Uterus (tissue), 2 donors: ENCODE measurements at regions not wholly inside any gene's neighbourhood (a gene's known extent, or its start where the extent isn't known, plus 50 kb on each side); places are given as distances from the start of the nearest gene placed in this dataset.

Experiments
- CTCF ChIP-seq, 4 experiments: fragments of 200-600 bp in 2 of 4; fragments of 450-650 bp in 2 of 4; sonication (generic) in 2 of 4; IDR thresholded peaks; one replicate each; pipeline ENCODE4 v1.5.1; 2016 to 2019; ENCODE audit warnings: antibody characterized with exemption in 4 of 4, mild to moderate bottlenecking in 2 of 4, moderate library complexity in 1 of 4
- POLR2A ChIP-seq, 2 donors: fragments of 450-650 bp; IDR thresholded peaks; one replicate each; pipeline ENCODE4 v1.6.1; 2016; ENCODE audit warnings: antibody characterized with exemption in 2 of 2, mild to moderate bottlenecking in 1 of 2, moderate library complexity in 1 of 2

GRCh38 chr6:50661636-50662035 lies 51.7 kb upstream of the TFAP2D start:
- TF ChIP-seq CTCF (IDR thresholded peaks at IDR 0.05): no peak
- TF ChIP-seq POLR2A (IDR thresholded peaks at IDR 0.05): no peak
